ENCODE measurements at regions not wholly inside any gene's neighbourhood (a gene's known extent, or its start where the extent isn't known, plus 50 kb on each side); places are given as distances from the start of the nearest gene placed in this dataset.

DNA sequence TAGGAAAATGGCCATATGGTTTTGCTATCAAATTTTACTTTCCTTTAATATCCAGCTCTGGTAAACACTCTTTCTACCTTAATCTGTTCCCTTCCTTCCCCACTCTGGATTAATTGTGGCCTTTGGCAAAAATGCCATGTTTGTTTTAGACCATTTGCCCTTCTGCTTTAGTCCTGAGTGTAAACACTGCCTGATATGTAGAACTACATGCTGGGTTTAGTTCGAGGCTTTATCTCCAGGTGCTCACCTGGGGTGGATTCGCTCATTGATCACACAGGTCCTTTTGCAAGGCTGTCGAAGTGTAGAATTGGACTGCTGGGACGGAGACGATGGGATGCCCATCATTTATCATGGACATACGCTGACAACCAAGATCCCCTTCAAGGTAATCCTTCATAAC, 94.1 kb downstream of the NOC3L start:
- TF ChIP-seq POLR2A (IDR thresholded peaks at IDR 0.05; ENCODE audit: low read depth, low read length), result no peak
- TF ChIP-seq POLR2AphosphoS5 (IDR thresholded peaks at IDR 0.05; ENCODE audit: low read depth, low read length), result no peak
- no peak for TF ChIP-seq POU2F2 (IDR thresholded peaks at IDR 0.05; ENCODE audit: low read depth, low read length)
- TF ChIP-seq TAF1 (IDR thresholded peaks at IDR 0.05; ENCODE audit: low read depth, low read length), result no peak
- TF ChIP-seq SPI1 (IDR thresholded peaks at IDR 0.05; ENCODE audit: low read depth, low read length), result no peak
- TF ChIP-seq PAX5 (IDR thresholded peaks at IDR 0.05; ENCODE audit: insufficient read depth, low read length, severe bottlenecking), result no peak

Data from GM12891 (cell line).